Smooth muscle cell (in vitro differentiated cells): ENCODE measurements at regions not wholly inside any gene's neighbourhood (a gene's known extent, or its start where the extent isn't known, plus 50 kb on each side); places are given as distances from the start of the nearest gene placed in this dataset.
"Not testable (repeated sequence)": the region's sequence is repeated elsewhere in the genome, so short reads cannot be mapped to it uniquely, and the experiment has no call there.

Experiments used
- DNase-seq: peaks from one replicate; lab custom pipeline; 2025; ENCODE audit not compliant: unreplicated experiment; lab: John Stamatoyannopoulos, UW
- H2AFZ ChIP-seq: fragments of 200-600 bp; sonication (generic); 2 replicates; pipeline ENCODE4 v1.6.0; 2016; ENCODE audit warnings: antibody characterized with exemption, low read depth, mild to moderate bottlenecking
- H3F3A ChIP-seq: fragments of 200-600 bp; sonication (generic); 2 replicates; pipeline ENCODE4 v1.6.0; 2017; ENCODE audit warnings: antibody characterized with exemption, low read depth
- H3K27ac ChIP-seq: fragments of 200-600 bp; sonication (generic); 2 replicates; pipeline ENCODE4 v1.5.1; 2016; ENCODE audit warnings: low read depth, mild to moderate bottlenecking
- H3K27me3 ChIP-seq: fragments of 200-600 bp; sonication (generic); 2 replicates; pipeline ENCODE4 v1.6.1; 2016; ENCODE audit warnings: low read depth, mild to moderate bottlenecking
- H3K36me3 ChIP-seq: fragments of 200-600 bp; sonication (generic); 2 replicates; pipeline ENCODE4 v1.5.1; 2016; ENCODE audit warnings: low read depth
- H3K4me1 ChIP-seq: fragments of 200-600 bp; sonication (generic); 2 replicates; pipeline ENCODE4 v1.5.1; 2016; ENCODE audit warnings: low read depth
- H3K4me2 ChIP-seq: fragments of 200-600 bp; sonication (generic); 2 replicates; pipeline ENCODE4 v1.6.0; 2016; ENCODE audit warnings: mild to moderate bottlenecking
- H3K4me3 ChIP-seq: fragments of 200-600 bp; sonication (generic); 2 replicates; pipeline ENCODE4 v1.5.1; 2016; ENCODE audit warnings: mild to moderate bottlenecking
- H3K79me2 ChIP-seq: fragments of 200-600 bp; sonication (generic); 2 replicates; pipeline ENCODE4 v1.6.0; 2016; ENCODE audit warnings: low read depth, mild to moderate bottlenecking
- H3K9ac ChIP-seq: fragments of 200-600 bp; sonication (generic); 2 replicates; pipeline ENCODE4 v1.6.0; 2016; ENCODE audit warnings: low read depth
- H3K9me3 ChIP-seq: fragments of 200-600 bp; sonication (generic); replicated peaks from 2 replicates; pipeline ENCODE4 v1.5.1; 2016; ENCODE audit warnings: low read depth
- H4K20me1 ChIP-seq: fragments of 200-600 bp; sonication (generic); 2 replicates; pipeline ENCODE4 v1.6.0; 2016; ENCODE audit warnings: low read depth
- CTCF ChIP-seq: fragments of 200-600 bp; sonication (generic); IDR thresholded peaks from 2 replicates; pipeline ENCODE4 v1.5.1; 2017; ENCODE audit warnings: borderline replicate concordance, mild to moderate bottlenecking, antibody characterized with exemption; ENCODE audit not compliant: insufficient read depth, poor library complexity, severe bottlenecking
- WGBS: methylation state at CpG from one replicate; pipeline ENCODE4 v1.1.7; 2016; ENCODE audit warnings: low lambda C conversion rate; 5-methylcytosine and 5-hydroxymethylcytosine counted together

- Histone ChIP-seq H3F3A (no peaks in the 10 kb centered on the region), H3K36me3 (no peaks in the 10 kb centered on the region), H3K27me3 (no peaks in the 10 kb centered on the region), H3K79me2 (no peaks in the 10 kb centered on the region), H3K27ac (no peak overlapping the region), H4K20me1 (no peaks in the 10 kb centered on the region), H3K9me3 (no peaks in the 10 kb centered on the region), H2AFZ (no peak overlapping the region), H3K4me2 (no peak overlapping the region), H3K4me3 (no peak overlapping the region), H3K4me1 (no peaks in the 10 kb centered on the region), H3K9ac (no peak overlapping the region)
- DNase-seq = no peak
- 94% methylated on average over 5 of the region's 5 CpGs for WGBS
- no peak for TF ChIP-seq CTCF
Observed at GRCh38 chr7:20075440-20075839, 141.7 kb downstream of the MACC1 start.

DNA sequence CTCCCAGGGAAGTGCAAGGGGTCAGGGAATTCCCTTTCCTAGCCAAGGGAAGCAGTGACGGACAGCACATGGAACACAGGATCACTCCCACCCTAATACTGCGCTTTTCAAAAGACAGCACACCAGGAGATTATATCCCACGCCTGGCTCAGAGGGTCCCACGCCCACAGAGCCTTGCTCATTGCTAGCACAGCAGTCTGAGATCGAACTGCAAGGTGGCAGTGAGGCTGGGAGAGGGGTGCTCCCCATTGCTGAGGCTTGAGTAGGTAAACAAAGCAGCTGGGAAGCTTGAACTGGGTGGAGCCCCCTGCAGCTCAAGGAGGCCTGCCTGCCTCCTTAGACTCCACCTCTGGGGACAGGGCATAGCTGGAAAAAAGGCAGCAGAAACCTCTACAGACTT lies 149.2 kb downstream of the MACC1 start:
- not testable (repeated sequence) for H4K20me1 ChIP-seq, H3K4me3 ChIP-seq, H3F3A ChIP-seq, H3K4me2 ChIP-seq, H3K36me3 ChIP-seq, DNase-seq, H3K9ac ChIP-seq, H3K4me1 ChIP-seq, H3K9me3 ChIP-seq, H3K27ac ChIP-seq, H2AFZ ChIP-seq, H3K27me3 ChIP-seq, H3K79me2 ChIP-seq
- WGBS = 90% methylated on average over 5 of the region's 5 CpGs

- no peak for TF ChIP-seq CTCF
- Histone ChIP-seq H4K20me1 (no peaks in the 10 kb centered on the region), H3K9me3 (no peaks in the 10 kb centered on the region), H3K4me2 (peak overlapping the region; percentile 5), H3K4me3 (no peak overlapping the region), H3K27me3 (no peaks in the 10 kb centered on the region), H3K79me2 (no peaks in the 10 kb centered on the region), H3K9ac (no peak overlapping the region), H3F3A (no peaks in the 10 kb centered on the region), H3K4me1 (peaks cover 9% of the 10 kb centered on the region), H3K27ac (peak overlapping the region; percentile 25), H3K36me3 (no peaks in the 10 kb centered on the region), H2AFZ (peak overlapping the region; percentile 26)
- WGBS = 76% methylated on average over 7 of the region's 7 CpGs
- DNase-seq = no peak
Observed at GRCh38 chr7:20064974-20065862, 152.0 kb downstream of the MACC1 start.

DNA sequence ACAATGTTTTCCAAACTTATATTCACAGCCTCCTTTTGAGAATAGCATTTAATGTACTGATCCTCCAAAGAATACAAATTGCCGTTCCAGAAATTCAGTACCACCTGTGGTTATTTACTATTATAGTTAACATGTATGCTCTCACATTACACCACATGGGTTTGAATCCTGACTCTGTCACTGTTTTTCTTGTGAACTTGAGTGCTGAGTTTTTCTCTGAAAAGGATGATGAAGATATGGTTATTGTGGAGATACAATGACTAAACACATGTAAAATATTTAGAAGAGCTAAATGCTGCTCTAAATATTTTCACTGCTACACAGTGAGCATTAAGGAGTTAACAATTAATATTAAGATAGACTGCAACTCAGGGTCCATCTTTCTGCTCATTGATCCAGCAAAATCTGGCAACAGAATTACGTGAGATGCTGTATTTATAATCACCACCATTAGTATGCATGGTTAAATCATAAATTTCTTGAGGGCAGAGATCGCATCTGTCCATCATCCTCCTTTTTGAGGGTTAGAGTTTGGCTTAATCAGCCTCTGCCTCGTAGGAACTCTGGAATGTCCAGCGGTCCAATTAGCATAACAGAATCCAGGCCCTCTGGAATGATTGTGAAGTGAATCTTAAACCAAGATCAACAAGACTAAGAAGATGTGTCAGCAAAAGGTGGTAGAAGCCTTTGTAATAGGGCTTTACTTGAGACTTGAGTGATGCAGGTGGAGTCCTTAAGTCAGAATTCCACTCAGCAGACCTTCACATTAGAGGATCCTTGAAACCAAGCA lies 152.8 kb downstream of the MACC1 start:
- 72% methylated on average over 5 of the region's 5 CpGs for WGBS
- Histone ChIP-seq H4K20me1 (no peaks in the 10 kb centered on the region), H2AFZ (no peak overlapping the region), H3K4me1 (peaks cover 9% of the 10 kb centered on the region), H3K4me2 (peak overlapping the region; percentile 5), H3F3A (no peaks in the 10 kb centered on the region), H3K9me3 (no peaks in the 10 kb centered on the region), H3K79me2 (no peaks in the 10 kb centered on the region), H3K36me3 (no peaks in the 10 kb centered on the region), H3K27me3 (no peaks in the 10 kb centered on the region), H3K9ac (no peak overlapping the region), H3K4me3 (no peak overlapping the region), H3K27ac (peak overlapping the region; percentile 25)
- no peak for DNase-seq
- TF ChIP-seq CTCF = no peak
